HG03342 (cell line): ENCODE measurements at regions not wholly inside any gene's neighbourhood (a gene's known extent, or its start where the extent isn't known, plus 50 kb on each side); places are given as distances from the start of the nearest gene placed in this dataset.
A peak's percentile ranks its signal among the peaks of the same experiment; 100 is the strongest.

ENCODE experiments used
- ATAC-seq: cut with Tn5 transposase; IDR thresholded peaks from one replicate; pipeline ENCODE4 v1.9.1; 2021; ENCODE audit warnings: mild to moderate bottlenecking, moderate library complexity; ENCODE audit not compliant: unreplicated experiment

- no peak for ATAC-seq
Measured at GRCh38 chr3:3689601-3690375, 109.4 kb upstream of the LRRN1 start.

GRCh38 chr3:3686907-3687648, 112.2 kb upstream of the LRRN1 start:
- no peak for ATAC-seq

- ATAC-seq = no peak
Measured at GRCh38 chr3:3685721-3686120, 113.5 kb upstream of the LRRN1 start.

GRCh38 chr3:3683261-3683660, 116.0 kb upstream of the LRRN1 start:
- ATAC-seq = no peak

GRCh38 chr3:3675801-3676200, 123.4 kb upstream of the LRRN1 start:
- no peak for ATAC-seq

GRCh38 chr3:3675186-3675585, 124.0 kb upstream of the LRRN1 start:
- no peak for ATAC-seq

GRCh38 chr3:3666664-3667063, 132.6 kb upstream of the LRRN1 start:
- peak; percentile 97 for ATAC-seq

GRCh38 chr3:3665961-3666640, 133.1 kb upstream of the LRRN1 start:
- peak; percentile 43 for ATAC-seq

- no peak for ATAC-seq
Measured at GRCh38 chr3:3665546-3665945, 133.7 kb upstream of the LRRN1 start.

GRCh38 chr3:3664935-3665334, 134.3 kb upstream of the LRRN1 start:
- no peak for ATAC-seq

- ATAC-seq = no peak
Measured at GRCh38 chr3:3662610-3663009, 136.6 kb upstream of the LRRN1 start.

GRCh38 chr3:3654916-3655315, 144.3 kb upstream of the LRRN1 start:
- no peak for ATAC-seq

- ATAC-seq = no peak
Measured at GRCh38 chr3:3648988-3649679, 150.1 kb upstream of the LRRN1 start.

GRCh38 chr3:3646934-3647333, 152.3 kb upstream of the LRRN1 start:
- no peak for ATAC-seq

- peak; percentile 75 for ATAC-seq
Measured at GRCh38 chr3:3646103-3646844, 153.0 kb upstream of the LRRN1 start.

GRCh38 chr3:3641877-3642455, 157.3 kb upstream of the LRRN1 start:
- ATAC-seq = no peak

GRCh38 chr3:3639078-3639477, 160.2 kb upstream of the LRRN1 start:
- ATAC-seq = no peak

- ATAC-seq = no peak
Measured at GRCh38 chr3:3636815-3637214, 162.4 kb upstream of the LRRN1 start.

GRCh38 chr3:3635109-3635508, 164.1 kb upstream of the LRRN1 start:
- no peak for ATAC-seq

GRCh38 chr3:3634326-3634725, 164.9 kb upstream of the LRRN1 start:
- ATAC-seq = no peak
